ENCODE measurements at regions not wholly inside any gene's neighbourhood (a gene's known extent, or its start where the extent isn't known, plus 50 kb on each side); places are given as distances from the start of the nearest gene placed in this dataset.

DNA sequence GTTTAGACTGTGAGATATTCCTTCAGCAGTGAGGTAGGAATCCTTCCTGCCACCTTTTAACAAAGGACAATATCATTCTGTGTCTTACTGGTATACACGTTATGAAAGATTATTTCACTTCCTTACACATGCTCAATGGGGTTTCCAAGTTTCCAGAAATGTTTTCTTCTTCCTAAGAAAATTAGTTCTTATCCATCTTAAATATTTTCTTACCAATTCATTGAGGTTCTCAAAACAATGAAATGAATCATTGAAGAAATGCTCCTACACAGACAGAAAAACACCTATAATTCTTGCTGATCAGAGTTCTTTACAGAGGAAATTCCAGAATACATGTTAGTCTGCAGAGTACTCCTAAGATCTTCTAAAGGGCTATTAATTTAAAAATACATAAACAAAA is 51.4 kb upstream of the SEC61G start:
- DNase-seq (ENCODE audit: low read depth in 2 of 3, low spot score in 2 of 3) = no peak

DNA sequence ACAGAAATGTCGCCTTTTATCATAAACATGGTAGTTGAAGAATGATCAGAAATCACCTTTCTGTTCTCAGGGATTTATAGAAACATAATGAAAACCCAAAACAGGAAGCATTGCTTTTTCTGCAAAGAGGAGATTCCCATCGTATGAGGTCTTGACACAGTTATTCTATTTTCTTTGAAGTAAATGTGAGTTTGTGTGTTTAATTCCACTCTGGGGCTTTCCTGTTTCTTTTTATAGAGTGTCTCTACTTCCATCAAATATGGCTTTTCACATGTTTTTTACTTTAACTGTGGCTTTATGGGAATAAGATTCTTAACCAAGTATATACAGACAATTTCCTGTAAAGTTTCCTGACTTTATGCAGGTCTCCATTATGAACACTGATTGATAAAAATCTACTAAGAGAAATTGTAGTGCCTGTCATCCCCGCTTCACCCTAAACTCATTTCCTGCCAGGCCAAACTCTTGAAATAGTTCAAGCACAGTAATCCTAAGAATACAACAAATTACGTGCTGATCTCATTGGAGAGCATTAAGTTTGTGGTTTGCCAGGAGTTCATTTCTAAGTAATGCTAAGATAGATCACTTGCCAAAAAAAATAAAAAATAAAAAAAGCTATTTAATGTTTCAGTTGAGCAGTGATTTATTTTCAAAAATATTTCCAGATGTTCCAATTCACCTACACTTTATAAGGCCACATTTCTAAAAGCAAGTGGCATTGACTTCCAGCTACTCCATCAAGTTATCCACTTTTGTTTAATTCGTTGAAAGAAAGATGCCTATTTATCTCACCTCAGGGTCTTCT is 52.2 kb upstream of the SEC61G start:
- no peak for DNase-seq (ENCODE audit: low read depth in 2 of 3, low spot score in 2 of 3)

DNA sequence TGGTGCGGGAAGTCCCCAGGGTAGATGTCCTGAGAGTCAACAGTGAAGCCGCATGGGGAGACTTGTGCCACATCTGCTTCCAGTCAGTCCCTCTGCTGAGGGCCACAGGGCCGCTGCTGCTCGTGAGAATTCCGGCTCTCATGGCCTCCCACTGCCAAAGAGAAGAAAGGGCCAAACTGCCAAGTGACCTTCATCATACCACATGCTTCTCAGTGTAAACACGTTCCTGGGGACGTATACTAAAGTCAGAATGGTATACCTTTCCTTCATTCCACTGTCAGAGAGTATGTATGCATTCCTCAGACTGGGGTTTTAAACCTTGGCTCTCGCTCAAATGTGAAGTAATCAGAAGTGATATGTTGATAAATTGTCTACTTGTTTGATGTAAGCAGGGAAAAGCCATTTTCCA is 52.8 kb upstream of the SEC61G start:
- no peak for DNase-seq (ENCODE audit: low read depth in 2 of 3, low spot score in 2 of 3)

DNA sequence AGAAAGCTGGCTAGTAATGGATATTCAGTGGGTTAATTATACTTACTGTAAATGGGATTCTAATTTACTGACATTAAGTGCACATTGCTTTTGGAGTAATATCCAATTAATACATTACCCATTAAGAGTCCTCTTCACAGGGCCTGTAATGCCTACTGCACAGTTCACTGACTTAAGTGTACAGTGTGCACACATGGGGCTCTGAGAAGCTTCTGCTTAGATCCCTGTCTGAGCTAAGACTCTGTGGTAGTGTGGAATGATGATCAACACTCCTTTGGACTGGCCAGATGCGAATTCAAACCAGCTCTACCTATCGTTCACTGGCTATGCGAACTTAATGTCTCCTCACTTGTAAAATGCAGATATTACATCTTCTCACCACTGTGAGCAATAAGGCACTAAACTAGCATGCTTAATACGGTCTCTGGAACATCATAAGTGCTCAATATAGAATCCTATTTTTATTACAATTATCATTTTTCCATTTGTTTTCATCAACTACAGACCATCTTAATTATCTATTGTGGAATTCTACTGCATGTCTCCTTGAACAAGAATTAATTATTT is 53.8 kb upstream of the SEC61G start:
- DNase-seq (ENCODE audit: low read depth in 2 of 3, low spot score in 2 of 3) = no peak

DNA sequence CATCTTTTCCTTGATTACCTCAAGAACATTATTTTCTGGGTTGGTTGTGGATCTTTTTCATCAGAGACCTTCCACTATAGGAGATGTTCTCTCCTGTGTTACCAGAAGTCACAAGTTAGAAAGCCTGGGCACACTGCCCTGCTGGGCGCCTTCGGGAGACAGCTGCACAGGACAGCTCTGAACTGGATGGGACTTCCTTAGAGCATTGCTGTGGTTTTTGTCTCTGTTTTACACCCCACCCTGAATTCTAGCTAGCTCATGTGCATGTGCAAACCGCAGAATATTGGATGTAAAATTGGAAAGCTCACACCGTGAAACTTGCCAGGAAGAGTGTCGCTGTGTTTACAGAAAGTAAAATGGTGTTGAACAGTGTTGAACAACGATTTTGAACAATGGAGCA is 54.4 kb upstream of the SEC61G start:
- no peak for DNase-seq (ENCODE audit: low read depth in 2 of 3, low spot score in 2 of 3)

DNA sequence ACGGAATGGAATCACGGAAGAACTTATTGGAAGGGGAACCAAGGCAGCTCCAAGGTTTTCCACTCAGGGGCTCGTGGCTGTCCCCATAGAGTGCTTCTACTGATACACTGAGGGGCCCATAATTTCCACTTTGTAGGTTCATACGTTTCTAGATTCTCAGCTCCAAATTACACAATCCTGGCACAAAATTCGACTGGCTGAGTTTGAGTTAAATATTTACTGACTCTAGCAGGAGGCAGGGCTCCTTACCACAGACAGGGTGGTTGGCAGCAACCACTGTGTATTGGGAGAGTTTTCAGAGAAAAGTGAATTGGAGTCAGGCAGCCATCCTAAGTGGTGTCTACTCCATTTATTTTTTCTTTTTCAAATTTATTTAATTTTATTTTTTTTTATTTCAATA is 55.4 kb upstream of the SEC61G start:
- no peak for DNase-seq (ENCODE audit: low read depth in 2 of 3, low spot score in 2 of 3)

DNA sequence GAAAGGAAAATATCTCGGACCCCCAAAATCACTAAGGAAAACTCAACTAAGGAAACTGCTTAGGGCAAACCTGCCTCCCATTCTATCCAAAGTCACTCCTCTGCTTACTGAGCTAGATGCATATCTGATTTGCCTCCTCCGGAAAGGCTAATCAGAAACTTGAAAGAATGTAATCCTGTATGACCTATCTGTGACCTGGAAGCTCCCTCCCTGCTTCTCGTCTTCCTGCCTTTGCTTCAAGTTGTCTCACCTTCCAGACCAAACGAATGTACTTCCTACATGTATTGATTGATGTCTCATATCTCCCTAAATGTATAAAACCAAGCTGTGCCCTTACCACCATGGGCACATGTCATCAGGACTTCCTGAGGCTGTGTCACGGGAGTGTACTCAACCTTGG is 58.1 kb upstream of the SEC61G start:
- no peak for DNase-seq (ENCODE audit: low read depth in 2 of 3, low spot score in 2 of 3)

DNA sequence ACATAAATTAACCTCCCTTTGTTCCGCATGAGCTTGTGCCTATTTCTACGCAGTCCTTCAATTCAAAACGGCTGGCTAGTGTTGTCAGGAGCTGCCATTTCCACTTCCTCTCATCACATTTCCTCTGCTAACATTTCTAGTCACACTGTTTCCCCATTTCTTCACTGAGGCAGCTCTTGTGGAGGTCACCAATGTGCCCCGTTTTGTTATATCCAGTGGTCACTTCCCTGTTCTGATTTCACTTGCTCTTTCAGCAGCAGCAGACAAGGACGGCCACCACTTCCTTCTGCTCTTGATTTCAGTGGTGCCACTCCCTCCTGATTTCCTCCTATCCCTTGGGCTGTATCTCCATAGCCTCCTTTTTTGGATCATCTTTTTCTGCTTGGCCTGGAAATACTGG is 64.8 kb upstream of the SEC61G start:
- DNase-seq (ENCODE audit: low read depth in 2 of 3, low spot score in 2 of 3) = no peak

DNA sequence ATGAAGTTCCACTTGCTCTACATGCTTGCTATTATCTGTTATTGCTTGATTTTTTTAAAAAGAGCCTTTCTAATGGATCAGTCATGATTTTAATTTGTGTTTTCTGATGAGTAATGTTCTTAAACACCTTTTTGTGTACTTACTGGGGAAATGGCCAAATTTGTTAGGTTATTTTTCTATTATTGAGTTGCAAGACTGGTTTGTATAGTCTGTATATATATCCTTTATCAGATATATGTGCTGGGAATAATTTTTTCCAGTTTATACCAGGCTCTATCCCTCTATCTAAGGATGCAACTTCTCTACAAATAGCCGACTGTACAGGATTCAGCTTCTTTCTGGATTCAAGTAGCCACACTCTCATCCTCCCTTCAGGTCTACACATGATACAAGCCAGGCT is 65.6 kb upstream of the SEC61G start:
- DNase-seq (ENCODE audit: low read depth in 2 of 3, low spot score in 2 of 3) = no peak

DNA sequence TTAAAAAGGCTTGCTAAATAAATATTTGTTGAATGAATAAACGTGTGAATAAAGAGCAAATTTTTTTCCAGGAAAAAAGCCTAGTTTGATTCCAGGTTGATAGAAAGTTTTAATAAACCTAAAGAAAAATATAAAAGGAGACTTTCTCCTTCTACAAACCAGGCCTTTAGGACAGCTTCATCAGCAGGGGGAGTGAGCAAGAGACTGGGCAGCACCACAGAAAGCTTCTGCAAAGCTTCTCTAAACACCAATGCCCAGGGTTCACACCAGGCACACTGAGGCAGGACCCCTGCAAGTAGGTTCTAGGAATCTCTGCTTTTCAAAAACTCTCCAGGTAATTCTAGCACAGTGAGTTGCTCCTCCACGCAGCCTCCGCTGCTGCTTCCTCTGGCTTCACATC is 66.4 kb upstream of the SEC61G start:
- no peak for DNase-seq (ENCODE audit: low read depth in 2 of 3, low spot score in 2 of 3)

DNA sequence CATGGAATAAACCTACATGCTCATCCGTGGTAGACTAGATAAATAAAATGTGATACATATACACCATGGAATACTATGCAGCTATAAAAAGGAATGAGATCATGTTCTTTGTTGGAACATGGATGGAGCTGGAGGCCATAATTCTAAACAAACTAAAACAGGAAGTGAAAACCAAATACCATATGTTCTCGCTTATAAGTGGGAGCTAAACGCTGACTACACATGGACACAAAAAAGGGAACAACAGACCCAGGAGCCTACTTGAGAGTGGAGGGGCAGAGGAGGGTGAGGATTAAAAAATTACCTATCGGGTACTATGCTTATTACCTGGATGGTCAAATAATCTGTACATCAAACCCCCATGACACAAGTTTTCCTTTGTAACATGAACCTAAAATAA is 68.7 kb upstream of the SEC61G start:
- DNase-seq (ENCODE audit: low read depth in 2 of 3, low spot score in 2 of 3) = no peak

DNA sequence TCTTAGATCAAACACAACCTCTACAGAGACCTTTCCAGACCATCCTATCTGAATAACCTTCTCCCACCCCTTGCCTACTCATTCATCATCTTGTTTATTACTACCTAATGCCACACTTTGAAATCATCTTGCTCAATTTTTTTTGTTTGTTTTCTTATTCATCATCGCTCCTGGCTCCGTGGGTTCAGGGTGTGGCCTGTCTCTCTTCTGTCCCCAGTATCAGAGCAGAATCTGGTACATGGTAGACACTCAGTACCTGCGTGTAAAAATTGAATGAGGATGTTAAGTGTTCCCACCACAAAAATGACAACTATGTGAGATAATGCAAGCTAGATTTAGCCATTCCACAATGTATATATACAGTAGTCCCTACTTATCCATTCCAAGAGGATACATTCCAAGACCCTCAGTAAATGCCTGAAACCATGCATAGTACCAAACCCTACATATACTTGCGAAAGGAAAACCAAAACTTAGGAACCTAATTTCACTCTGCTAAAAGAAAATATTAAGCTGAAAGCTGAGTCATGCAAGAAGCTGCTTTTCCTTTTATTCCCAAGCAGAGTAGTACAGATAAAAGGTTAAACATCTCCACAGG is 72.1 kb upstream of the SEC61G start:
- DNase-seq (ENCODE audit: low read depth in 2 of 3, low spot score in 2 of 3) = no peak

DNA sequence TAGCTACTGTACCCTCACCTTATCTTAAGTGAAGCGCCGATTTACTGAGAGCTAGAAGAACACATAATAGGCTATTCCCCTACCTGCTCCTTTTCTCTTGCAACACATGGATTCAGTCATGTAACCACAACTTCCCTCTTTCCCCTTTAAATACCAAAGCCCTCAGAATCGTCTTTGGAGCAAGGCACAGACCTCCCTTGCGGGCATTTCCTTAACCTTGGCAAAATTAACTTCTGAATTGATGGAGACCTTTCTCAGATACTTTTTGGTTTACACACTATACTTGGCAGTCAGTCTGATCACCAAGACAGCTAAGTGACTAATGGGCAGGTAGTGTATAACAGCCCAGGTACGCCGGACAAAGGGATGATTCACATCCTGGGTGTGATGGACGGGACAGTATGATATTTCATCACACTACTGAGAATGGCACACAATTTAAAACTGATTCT is 72.7 kb upstream of the SEC61G start:
- no peak for DNase-seq (ENCODE audit: low read depth in 2 of 3, low spot score in 2 of 3)

DNA sequence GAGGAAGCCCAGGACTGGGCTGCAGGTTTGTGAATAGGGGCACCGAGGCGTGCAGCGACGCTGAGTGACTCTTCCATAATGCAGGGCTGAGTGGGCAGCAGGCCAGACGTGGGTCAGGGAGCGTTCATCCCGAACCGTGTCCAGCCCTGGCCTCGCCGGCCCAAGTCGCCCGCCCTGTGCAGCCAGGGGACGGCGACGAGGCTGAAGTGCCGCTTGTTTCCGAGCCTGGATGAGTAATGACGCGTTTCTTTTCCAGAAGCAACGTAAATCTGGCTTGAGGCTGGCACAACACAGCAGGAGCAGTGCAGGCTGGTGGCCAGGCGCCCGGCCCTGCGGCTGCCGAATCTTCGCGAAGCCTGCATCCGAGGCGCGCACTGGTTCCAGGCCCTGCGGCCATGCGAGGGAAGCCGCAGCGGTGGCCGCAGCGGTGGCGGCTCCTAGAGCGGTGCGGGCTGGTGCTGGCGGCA is 74.0 kb upstream of the SEC61G start:
- no peak for DNase-seq (ENCODE audit: low read depth in 2 of 3, low spot score in 2 of 3)

DNA sequence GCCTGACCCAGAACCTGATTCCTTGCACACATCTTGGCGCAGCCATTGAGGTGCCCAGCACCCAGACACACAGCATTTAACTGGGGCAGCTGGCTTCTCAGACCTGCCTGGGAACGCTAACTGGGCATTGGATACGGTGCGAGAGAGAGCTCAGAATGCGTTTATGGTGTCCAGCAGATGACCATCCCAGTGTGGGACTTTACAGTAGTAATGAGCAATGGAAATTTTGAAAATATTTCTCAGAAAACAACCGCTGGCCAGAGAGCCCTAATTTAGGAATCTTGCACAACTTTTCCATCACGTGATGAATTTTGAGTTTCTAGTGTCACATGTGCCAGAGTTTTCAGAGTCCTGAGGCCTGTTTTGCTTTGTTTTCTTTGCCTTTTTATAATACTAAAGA is 78.2 kb upstream of the SEC61G start:
- no peak for DNase-seq (ENCODE audit: low read depth in 2 of 3, low spot score in 2 of 3)

DNA sequence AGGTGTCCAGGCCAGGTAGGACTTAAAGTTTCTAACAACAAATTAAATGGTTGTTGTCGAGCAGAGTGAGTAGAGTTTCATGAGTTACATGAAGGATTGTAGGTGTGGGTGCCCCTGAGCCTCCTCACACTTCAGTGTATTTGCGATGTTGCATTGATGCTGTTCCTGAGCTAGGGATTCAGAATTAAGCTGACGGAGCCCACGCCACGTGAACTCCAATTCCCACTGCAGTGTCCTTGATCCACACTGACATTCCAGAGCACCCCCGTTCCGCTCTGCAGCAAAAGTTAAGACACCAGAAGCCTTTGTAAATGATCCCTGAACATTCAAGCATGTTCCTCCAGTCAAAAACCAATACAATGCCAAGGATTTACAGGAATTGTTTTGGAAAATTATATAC is 78.8 kb upstream of the SEC61G start:
- no peak for DNase-seq (ENCODE audit: low read depth in 2 of 3, low spot score in 2 of 3)

DNA sequence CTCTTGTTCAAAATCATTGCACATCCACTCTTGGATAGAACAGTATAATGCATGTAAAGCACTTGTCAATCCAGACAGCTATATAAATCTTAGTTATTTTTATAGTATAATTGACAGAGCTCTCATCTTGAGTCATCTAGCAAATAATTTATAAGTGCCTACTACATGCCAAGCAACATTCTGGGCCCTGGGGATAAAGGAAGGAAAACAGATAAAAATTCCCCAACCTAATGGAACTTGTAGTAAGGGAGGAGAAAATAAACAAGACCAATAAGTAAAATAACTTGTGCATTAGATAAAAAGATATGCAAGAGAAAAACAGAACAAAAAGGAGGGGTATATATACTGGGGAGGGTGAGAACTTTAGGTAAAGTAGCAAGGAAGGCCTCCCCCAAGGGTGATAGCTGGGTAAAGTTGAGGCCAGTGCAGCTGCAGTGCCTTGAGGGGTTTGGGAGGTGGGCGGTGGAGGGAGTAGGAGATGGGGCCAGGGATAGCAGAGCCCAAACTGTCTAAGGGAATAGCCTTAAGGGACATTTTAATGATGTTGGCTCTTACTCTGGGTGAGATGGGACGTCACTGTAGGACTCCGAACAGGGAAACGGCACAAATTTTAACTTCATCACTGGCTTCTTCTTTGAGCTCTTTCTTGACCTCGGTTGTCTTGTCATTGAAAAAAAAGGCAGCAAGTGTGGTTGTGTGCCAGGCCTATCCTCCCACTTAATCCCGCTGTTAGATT is 79.3 kb upstream of the SEC61G start:
- DNase-seq (ENCODE audit: low read depth in 2 of 3, low spot score in 2 of 3) = no peak

DNA sequence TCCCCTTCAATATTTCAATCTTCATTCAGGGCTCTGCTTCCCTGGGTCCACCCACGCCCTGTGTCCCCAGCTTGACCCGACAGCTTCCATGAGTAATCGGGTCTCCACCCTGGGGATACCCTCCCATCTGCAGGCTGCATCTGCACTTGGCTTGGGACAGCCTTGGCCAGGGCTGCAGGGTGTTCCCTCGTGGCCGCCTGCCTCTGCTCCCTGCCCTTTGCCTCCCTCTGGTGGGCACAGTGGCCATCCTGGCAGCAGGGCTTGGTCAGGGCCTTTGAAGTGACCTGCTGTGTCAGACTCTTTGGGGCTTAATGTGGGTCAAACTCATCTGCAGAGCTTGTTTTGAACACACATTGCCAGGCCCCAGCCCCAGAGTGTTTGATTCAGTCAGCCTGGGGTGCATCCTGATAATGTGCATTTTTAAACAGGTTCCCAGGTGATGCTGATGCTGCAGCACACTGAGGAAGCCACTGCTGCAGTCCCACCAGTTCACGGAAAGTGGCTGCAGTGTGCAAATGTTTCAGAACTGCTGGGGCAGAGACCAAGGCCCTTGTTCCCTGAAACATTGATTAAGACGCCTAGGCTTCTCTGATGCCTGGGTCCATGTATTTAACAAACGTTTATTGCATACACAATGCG is 80.7 kb upstream of the SEC61G start:
- no peak for DNase-seq (ENCODE audit: low read depth in 2 of 3, low spot score in 2 of 3)

DNA sequence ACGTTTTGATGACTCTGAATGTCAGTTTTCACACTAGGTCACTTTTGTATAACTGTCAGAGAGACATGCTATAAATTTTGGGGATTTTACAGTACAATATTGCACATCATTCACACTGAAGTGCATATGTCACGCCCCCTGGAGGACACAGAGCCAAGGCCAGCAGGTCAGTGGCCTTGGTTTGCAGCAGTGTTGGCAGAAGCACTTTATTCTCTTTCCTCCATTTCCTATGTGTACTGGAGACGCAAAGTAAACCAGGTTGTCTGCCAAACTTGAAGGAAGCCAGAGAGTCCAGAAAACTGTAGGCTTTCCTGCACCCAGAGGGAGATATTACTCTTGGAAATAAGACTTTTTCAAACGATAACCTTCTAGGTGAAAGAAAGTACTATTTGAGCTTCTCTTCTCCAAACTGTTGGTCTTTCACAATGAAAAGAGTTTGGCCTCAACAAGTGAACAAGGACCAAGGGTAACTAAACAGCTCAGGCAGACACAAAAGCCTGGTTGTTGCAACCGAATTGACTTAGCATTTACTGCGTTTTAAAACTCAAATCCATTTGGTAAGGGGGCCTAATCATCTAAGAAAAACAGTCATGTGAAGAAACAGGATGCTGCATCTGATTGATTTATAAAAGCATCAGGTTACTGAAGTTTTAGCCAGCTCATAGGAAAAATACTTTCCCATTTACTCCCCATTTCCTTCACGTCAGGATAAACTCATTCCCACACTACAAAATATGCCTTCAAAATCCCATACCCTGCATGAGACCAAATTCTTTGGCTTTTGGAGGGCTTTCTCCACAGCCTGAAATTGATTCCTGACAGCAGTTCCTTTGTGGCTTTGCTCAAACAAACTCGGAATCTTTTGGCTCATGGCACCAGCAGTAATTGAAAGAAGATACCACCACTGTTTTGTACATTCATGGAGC is 83.0 kb upstream of the SEC61G start:
- peak in 2 of 3 donors; percentile 3 to 4 for DNase-seq (ENCODE audit: low read depth in 2 of 3, low spot score in 2 of 3)

DNA sequence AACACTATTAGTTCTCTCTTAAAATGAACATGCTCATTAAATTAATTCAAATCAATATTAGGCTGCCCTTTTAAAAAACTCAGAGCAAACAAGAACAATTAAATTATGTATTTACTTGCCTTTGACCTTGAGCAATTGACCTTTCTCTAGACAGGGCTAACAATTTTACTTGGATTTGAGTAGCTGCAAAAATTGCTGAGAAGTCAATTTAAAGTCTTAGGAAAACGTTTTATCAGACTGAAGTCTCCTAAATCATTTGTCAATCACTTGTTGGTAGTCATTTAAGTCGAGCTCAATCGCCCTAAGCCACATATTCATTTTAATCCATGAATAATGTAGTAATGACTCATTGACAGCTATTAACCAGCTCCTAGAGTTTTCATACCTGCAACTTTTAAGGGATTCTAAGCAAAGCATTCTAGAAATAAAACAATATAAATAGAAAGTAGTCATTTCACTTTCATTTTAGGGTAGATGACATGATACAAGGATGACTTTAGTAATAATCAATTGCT is 84.9 kb upstream of the SEC61G start:
- no peak for DNase-seq (ENCODE audit: low read depth in 2 of 3, low spot score in 2 of 3)

All from hematopoietic multipotent progenitor cell (in vitro differentiated cells).